ENCODE measurements at regions not wholly inside any gene's neighbourhood (a gene's known extent, or its start where the extent isn't known, plus 50 kb on each side); places are given as distances from the start of the nearest gene placed in this dataset.

- FAIRE-seq, result no peak
- no peaks in the 10 kb centered on the region for H3K9me3 ChIP-seq (replicated peaks; ENCODE audit: control insufficient read depth, insufficient read depth, low read length)
Observed at GRCh38 chr20:11296951-11297350, 620.7 kb upstream of the BTBD3 start.

More at GRCh38 chr20:11296951-11297350, 620.7 kb upstream of the BTBD3 start:
- Histone ChIP-seq H3K4me1 (ENCODE audit: control insufficient read depth, insufficient read depth, low read length) (no peaks in the 10 kb centered on the region), H2AFZ (ENCODE audit: control insufficient read depth, low read depth, low read length) (no peak overlapping the region), H3K4me3 (no peak overlapping the region), H3K4me2 (ENCODE audit: control insufficient read depth, insufficient read depth) (no peak overlapping the region), H4K20me1 (ENCODE audit: control insufficient read depth, insufficient read depth) (no peaks in the 10 kb centered on the region), H3K27me3 (replicated peaks in 1 of 2; ENCODE audit: control insufficient read depth in 2 of 2, insufficient read depth in 2 of 2, low read length in 1 of 2) (no peaks in the 10 kb centered on the region), H3K79me2 (ENCODE audit: control insufficient read depth, insufficient read depth, low read length) (no peaks in the 10 kb centered on the region), H3K9ac (ENCODE audit: control insufficient read depth, insufficient read depth, low read length) (no peak overlapping the region), H3K27ac (ENCODE audit: control insufficient read depth, insufficient read depth) (no peak overlapping the region), H3K36me3 (ENCODE audit: control insufficient read depth in 2 of 2, insufficient read depth in 2 of 2, low read length in 1 of 2) (no peaks in the 10 kb centered on the region)
- ATAC-seq (no peak), DNase-seq (ENCODE audit: low read depth, low spot score) (no peak)
- RAD21 ChIA-PET (ENCODE audit: unreplicated experiment), result no interaction called here
- CTCF ChIA-PET, result no interaction called here
- SMC1A ChIA-PET (ENCODE audit: uncharacterized antibody, unreplicated experiment), result no interaction called here
- POLR2A ChIA-PET, result no interaction called here
- intact Hi-C loops (cut with micrococcal nuclease; ENCODE audit: unreplicated experiment), result no loop called here
- in situ Hi-C loops (cut with MboI), result no loop called here
- TF ChIP-seq POLR2AphosphoS2 (IDR thresholded peaks at IDR 0.05; ENCODE audit: low read depth, low read length) (no peak), ATF3 (IDR thresholded peaks at IDR 0.05; ENCODE audit: borderline replicate concordance, extremely low read depth, low read depth, low read length) (no peak), HDGF (IDR thresholded peaks at IDR 0.05) (no peak), RCOR1 (conservative IDR thresholded peaks at IDR 0.05; ENCODE audit: low read depth, low read length) (no peak), YBX1 (IDR thresholded peaks at IDR 0.05) (no peak), CUX1 (IDR thresholded peaks at IDR 0.05; ENCODE audit: insufficient replicate concordance, low read depth, low read length) (no peak), IKZF1 (conservative IDR thresholded peaks at IDR 0.05) (no peak), IRF5 (IDR thresholded peaks at IDR 0.05; ENCODE audit: borderline replicate concordance) (no peak)
- BruUV-seq (replicated peaks), result no TSS peak

Measured in GM12878 (cell line).